PC-3 (cell line): ENCODE measurements at regions not wholly inside any gene's neighbourhood (a gene's known extent, or its start where the extent isn't known, plus 50 kb on each side); places are given as distances from the start of the nearest gene placed in this dataset.

Experiments used
- EZH2 ChIP-seq: fragments of 300-600 bp; sonication (generic); IDR thresholded peaks from one replicate; pipeline ENCODE4 v1.6.1; 2017; ENCODE audit warnings: antibody characterized with exemption, mild to moderate bottlenecking, low read length; ENCODE audit not compliant: unreplicated experiment
- TF ChIP-seq, protein P1 (sequence below): fragments of 300-600 bp; sonication (generic); conservative IDR thresholded peaks from 2 replicates; pipeline ENCODE4 v1.5.1; 2017; ENCODE audit warnings: antibody characterized with exemption, low read depth, mild to moderate bottlenecking, low read length

- TF ChIP-seq, protein P1, sequence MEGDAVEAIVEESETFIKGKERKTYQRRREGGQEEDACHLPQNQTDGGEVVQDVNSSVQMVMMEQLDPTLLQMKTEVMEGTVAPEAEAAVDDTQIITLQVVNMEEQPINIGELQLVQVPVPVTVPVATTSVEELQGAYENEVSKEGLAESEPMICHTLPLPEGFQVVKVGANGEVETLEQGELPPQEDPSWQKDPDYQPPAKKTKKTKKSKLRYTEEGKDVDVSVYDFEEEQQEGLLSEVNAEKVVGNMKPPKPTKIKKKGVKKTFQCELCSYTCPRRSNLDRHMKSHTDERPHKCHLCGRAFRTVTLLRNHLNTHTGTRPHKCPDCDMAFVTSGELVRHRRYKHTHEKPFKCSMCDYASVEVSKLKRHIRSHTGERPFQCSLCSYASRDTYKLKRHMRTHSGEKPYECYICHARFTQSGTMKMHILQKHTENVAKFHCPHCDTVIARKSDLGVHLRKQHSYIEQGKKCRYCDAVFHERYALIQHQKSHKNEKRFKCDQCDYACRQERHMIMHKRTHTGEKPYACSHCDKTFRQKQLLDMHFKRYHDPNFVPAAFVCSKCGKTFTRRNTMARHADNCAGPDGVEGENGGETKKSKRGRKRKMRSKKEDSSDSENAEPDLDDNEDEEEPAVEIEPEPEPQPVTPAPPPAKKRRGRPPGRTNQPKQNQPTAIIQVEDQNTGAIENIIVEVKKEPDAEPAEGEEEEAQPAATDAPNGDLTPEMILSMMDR = no peak
- no peak for TF ChIP-seq EZH2
Observed at GRCh38 chr3:72276806-72277205, 491.9 kb upstream of the PROK2 start.
